HEK293 (cell line): ENCODE measurements at regions not wholly inside any gene's neighbourhood (a gene's known extent, or its start where the extent isn't known, plus 50 kb on each side); places are given as distances from the start of the nearest gene placed in this dataset.

Experiments used
- KLF10 ChIP-seq: fragments of 450-650 bp; IDR thresholded peaks from 2 replicates; pipeline ENCODE4 v1.5.1; 2018; ENCODE audit warnings: missing biosample characterization, mild to moderate bottlenecking, missing genetic modification characterization
- ZNF157 ChIP-seq: fragments of 450-650 bp; formaldehyde crosslinking; IDR thresholded peaks from 2 replicates; pipeline ENCODE4 v1.5.1; 2016; ENCODE audit warnings: missing biosample characterization, missing genetic modification characterization
- TF ChIP-seq, protein P1 (sequence below): fragments of 450-650 bp; formaldehyde crosslinking; IDR thresholded peaks from 2 replicates; pipeline ENCODE4 v1.5.1; 2017; ENCODE audit warnings: missing biosample characterization, missing genetic modification characterization
- TF ChIP-seq, protein P2 (sequence below): fragments of 450-650 bp; formaldehyde crosslinking; IDR thresholded peaks from 2 replicates; pipeline ENCODE4 v1.5.1; 2016; ENCODE audit warnings: missing biosample characterization, missing genetic modification characterization
- TF ChIP-seq, protein P3 (sequence below): fragments of 450-650 bp; formaldehyde crosslinking; IDR thresholded peaks from 2 replicates; pipeline ENCODE4 v1.5.1; 2017; ENCODE audit warnings: missing biosample characterization, mild to moderate bottlenecking, missing genetic modification characterization, moderate library complexity

DNA sequence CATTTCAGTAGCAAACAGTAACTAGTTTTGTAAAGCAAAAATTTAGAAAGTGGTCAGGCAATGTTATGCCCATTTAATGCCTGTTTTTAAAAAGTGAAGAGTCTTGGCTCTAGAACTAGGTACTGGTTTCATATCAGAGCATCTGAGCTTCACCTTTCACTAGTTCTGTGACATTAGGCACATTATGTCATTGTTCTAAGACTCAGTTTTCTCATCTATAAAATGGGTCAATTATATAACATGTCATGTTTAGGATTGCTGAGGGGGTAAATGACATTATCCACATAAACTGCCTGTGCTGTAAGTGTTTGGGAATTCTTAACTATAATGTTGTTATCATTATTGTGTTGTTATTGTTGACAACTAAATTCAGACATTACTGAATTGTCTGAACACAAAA lies 235.6 kb upstream of the ZC3H12C start:
- TF ChIP-seq, protein P1, sequence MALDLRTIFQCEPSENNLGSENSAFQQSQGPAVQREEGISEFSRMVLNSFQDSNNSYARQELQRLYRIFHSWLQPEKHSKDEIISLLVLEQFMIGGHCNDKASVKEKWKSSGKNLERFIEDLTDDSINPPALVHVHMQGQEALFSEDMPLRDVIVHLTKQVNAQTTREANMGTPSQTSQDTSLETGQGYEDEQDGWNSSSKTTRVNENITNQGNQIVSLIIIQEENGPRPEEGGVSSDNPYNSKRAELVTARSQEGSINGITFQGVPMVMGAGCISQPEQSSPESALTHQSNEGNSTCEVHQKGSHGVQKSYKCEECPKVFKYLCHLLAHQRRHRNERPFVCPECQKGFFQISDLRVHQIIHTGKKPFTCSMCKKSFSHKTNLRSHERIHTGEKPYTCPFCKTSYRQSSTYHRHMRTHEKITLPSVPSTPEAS (tag by site-specific recombination): no peak
- TF ChIP-seq KLF10: no peak
- TF ChIP-seq, protein P2, sequence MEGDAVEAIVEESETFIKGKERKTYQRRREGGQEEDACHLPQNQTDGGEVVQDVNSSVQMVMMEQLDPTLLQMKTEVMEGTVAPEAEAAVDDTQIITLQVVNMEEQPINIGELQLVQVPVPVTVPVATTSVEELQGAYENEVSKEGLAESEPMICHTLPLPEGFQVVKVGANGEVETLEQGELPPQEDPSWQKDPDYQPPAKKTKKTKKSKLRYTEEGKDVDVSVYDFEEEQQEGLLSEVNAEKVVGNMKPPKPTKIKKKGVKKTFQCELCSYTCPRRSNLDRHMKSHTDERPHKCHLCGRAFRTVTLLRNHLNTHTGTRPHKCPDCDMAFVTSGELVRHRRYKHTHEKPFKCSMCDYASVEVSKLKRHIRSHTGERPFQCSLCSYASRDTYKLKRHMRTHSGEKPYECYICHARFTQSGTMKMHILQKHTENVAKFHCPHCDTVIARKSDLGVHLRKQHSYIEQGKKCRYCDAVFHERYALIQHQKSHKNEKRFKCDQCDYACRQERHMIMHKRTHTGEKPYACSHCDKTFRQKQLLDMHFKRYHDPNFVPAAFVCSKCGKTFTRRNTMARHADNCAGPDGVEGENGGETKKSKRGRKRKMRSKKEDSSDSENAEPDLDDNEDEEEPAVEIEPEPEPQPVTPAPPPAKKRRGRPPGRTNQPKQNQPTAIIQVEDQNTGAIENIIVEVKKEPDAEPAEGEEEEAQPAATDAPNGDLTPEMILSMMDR: no peak
- no peak for TF ChIP-seq ZNF157 (tag by site-specific recombination)
- TF ChIP-seq, protein P3, sequence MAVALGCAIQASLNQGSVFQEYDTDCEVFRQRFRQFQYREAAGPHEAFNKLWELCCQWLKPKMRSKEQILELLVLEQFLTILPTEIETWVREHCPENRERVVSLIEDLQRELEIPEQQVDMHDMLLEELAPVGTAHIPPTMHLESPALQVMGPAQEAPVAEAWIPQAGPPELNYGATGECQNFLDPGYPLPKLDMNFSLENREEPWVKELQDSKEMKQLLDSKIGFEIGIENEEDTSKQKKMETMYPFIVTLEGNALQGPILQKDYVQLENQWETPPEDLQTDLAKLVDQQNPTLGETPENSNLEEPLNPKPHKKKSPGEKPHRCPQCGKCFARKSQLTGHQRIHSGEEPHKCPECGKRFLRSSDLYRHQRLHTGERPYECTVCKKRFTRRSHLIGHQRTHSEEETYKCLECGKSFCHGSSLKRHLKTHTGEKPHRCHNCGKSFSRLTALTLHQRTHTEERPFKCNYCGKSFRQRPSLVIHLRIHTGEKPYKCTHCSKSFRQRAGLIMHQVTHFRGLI (tag by site-specific recombination): no peak
